IPS DF 19.7 (cell line): ENCODE measurements at regions not wholly inside any gene's neighbourhood (a gene's known extent, or its start where the extent isn't known, plus 50 kb on each side); places are given as distances from the start of the nearest gene placed in this dataset.
"Not testable (repeated sequence)": the region's sequence is repeated elsewhere in the genome, so short reads cannot be mapped to it uniquely, and the experiment has no call there.

ENCODE experiments used
- DNase-seq: peaks from one replicate; pipeline ENCODE4 v3.0.0-alpha.2; 2013; ENCODE audit warnings: low read depth, low spot score

GRCh38 chr1:91605566-91605965 lies 104.9 kb downstream of the CDC7 start:
- no peak for DNase-seq

GRCh38 chr1:91606546-91607078 lies 106.0 kb downstream of the CDC7 start:
- DNase-seq, result no peak

- DNase-seq, result not testable (repeated sequence)
Measured at GRCh38 chr1:91607686-91608085, 107.0 kb downstream of the CDC7 start.

- DNase-seq, result no peak
Measured at GRCh38 chr1:91608876-91609275, 108.2 kb downstream of the CDC7 start.

GRCh38 chr1:91609551-91609950 lies 108.9 kb downstream of the CDC7 start:
- DNase-seq, result no peak

- no peak for DNase-seq
Measured at GRCh38 chr1:91610102-91610501, 109.5 kb downstream of the CDC7 start.

DNA sequence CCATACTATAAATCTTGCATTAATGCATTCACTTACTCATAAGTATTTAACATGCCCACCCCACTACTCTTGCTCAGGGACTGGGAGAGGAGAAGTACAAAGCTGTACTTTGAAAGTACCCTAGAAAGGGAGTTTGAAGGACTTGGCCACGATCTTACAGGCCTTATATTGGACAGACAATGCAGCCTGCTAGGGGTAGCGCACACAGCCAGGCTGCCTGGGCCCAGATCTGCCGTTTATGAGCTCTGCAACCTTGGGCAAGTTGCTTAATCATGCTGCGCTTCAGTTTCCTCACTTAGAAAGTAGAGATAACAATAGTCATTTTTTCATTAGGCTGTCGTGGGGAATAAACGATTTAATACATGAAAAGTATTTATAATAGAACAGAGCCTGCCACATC lies 110.1 kb downstream of the CDC7 start:
- DNase-seq, result no peak

- no peak for DNase-seq
Measured at GRCh38 chr1:91611483-91611917, 110.8 kb downstream of the CDC7 start.

DNA sequence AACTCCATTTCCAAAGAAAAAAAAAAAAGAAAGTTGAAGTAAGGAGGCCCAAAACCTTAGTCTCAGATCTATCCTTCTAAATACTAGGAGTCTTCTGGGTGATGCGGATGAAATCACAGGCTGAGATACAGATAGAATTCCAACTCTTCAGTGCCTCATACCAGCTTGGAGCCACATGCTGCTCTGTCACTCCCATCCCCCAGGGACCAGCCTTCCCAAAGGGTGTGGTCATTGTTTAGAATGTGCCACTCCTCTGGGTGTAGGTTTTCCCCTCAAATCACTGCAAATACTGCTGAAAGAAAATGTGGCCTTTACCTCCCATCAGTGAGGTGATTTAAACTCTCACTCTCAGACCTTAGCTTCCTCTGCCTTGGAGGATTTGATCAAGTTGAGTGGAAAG lies 112.9 kb downstream of the CDC7 start:
- no peak for DNase-seq

DNA sequence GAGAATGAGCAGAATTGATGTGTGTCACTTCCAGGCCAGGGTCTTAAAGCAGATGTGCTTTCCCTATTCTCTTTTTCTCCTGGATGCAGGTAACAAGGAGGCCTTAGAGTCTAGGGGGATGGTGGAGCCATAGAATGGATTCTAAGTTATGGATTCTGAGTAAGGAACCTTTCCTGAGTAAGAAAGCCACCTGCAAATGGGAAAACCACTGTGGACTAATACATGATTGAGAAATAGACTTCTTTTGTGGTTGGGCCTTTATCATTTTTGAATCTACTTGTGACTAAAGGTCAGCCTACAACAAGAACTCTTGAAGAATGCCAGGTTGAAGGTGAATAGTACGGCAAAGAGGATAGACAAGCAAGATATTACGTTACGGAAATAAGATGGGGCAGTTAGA lies 116.1 kb downstream of the CDC7 start:
- no peak for DNase-seq

GRCh38 chr1:91617285-91617765 lies 116.7 kb downstream of the CDC7 start:
- peak; percentile 42 for DNase-seq

DNA sequence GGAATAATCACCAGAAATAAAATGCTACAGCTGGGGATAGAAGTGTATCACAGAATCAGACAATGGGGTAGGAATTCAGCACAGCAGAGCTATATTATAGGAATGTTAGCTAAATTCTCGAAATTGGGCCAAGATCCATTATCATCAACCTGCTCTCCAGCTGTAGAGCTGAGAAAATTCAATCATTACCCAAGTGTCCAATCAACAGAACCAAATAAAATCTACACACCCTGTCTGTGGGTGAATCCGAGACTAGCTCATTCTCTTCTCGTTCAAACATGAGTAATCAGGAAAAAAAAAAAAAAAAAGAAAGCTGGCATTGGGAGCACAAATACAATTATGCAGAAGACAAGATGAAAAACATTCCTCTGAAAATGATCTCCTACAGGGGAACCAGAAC lies 119.2 kb downstream of the CDC7 start:
- DNase-seq, result no peak

DNA sequence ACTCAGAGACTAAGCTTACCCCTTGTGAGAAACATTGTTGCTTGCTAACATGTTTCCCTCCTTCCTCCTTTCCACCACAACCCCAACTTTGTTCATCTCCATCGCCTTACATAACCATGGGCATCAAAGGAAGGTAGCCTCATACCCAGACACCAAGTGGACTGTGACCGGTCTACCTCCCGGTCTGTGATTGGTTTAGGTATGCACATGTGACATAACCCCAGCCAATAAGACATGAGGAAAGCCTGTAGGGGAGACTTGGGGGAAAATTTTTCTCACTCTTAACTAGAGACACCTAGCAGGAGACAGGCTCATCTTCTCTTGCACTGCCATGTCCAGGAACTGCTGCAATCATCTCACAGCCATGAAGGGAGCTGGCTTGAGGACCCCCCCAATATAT lies 120.7 kb downstream of the CDC7 start:
- no peak for DNase-seq

DNA sequence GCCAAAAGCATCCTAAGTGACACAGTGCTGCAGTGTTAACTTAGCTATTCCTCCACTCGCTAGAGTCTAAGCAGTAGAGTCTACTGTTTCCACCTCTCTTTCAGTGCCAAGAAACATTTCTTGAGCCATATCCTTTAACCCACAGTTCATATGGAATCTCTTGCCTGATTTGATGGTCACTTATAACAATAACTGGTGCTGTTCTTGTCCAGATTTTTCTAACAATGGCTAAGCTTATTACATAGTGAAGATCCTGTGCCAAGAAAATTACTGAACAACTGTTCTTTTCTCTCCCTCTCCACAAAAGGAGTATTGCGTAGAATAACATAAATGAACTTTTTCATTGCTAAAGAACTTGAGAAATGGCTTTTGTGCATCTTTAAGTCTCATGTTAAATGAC lies 121.3 kb downstream of the CDC7 start:
- no peak for DNase-seq

- DNase-seq, result no peak
Measured at GRCh38 chr1:91622616-91623015, 122.0 kb downstream of the CDC7 start.

DNA sequence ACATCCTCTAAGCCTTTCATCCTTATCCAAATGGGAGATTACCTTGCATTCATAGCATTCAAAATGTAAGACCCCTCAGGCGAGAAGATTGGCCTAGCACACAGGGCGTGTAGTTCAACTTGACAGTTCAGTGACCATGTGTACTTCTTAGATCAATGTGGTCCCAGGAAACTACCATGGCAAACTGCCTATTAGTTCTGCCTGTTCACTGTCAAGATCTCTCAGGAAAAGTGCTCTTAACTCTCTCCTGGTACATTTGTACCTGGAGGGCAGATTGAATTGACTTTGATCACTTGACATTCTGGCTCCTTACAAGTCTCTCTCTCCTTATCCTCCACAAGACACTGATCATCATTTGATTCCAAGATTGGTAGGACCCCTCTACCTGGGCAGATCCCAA lies 122.4 kb downstream of the CDC7 start:
- no peak for DNase-seq

GRCh38 chr1:91624331-91624730 lies 123.7 kb downstream of the CDC7 start:
- no peak for DNase-seq
